ENCODE measurements at regions not wholly inside any gene's neighbourhood (a gene's known extent, or its start where the extent isn't known, plus 50 kb on each side); places are given as distances from the start of the nearest gene placed in this dataset.
"Not testable (repeated sequence)": the region's sequence is repeated elsewhere in the genome, so short reads cannot be mapped to it uniquely, and the experiment has no call there.

DNA sequence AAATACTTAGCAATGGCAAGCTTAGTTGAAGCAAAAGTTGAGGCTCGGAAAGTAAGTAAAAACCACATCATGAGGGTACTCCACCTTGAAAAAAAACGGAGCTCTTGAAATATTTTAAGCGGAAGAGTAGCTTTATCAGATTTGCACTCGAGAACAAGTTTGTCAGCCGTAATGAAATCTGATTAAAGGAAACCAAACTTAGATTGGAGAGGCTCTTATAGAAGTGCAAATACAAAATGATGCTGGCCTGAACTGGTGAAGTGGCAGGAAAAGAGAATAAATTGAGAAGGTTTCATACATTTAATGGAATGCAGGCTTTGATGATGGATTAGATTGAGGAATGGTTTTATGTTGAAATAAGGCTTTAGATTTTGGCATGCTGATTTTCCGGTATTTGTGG, 484.2 kb downstream of the PID1 start:
- POLR2A ChIA-PET (ENCODE audit: partially characterized antibody), result no interaction called here
- H3K4me1 ChIP-seq (ENCODE audit: insufficient read depth, low read length), result no peaks in the 10 kb centered on the region
- H3K4me1 Mint-ChIP-seq, result no peaks in the 10 kb centered on the region
- no peaks in the 10 kb centered on the region for H3K27me3 Mint-ChIP-seq
- no peak overlapping the region for H3K4me3 Mint-ChIP-seq
- no peaks in the 10 kb centered on the region for H3K36me3 Mint-ChIP-seq
- H3K9me3 Mint-ChIP-seq, result peaks cover 0 to 12% (median 7%) of the 10 kb centered on the region in 8 donors
- no peak overlapping the region for H3K27ac ChIP-seq (ENCODE audit: low read depth, low read length)
- CTCF ChIA-PET (ENCODE audit: partially characterized antibody), result no interaction called here
- intact Hi-C loops (cut with micrococcal nuclease), result no loop called here
- H3K4me3 ChIP-seq (ENCODE audit: low read length in 2 of 2), result no peak overlapping the region
- no peak overlapping the region for H3K27ac Mint-ChIP-seq
- no peaks in the 10 kb centered on the region for H3K9me3 ChIP-seq (ENCODE audit: control insufficient read depth in 1 of 2, low read length in 2 of 2)
- H3K27me3 ChIP-seq (ENCODE audit: insufficient read depth, low read length), result no peaks in the 10 kb centered on the region
- no peaks in the 10 kb centered on the region for H3K36me3 ChIP-seq (ENCODE audit: insufficient read depth, low read length)
- no peak for DNase-seq

DNA sequence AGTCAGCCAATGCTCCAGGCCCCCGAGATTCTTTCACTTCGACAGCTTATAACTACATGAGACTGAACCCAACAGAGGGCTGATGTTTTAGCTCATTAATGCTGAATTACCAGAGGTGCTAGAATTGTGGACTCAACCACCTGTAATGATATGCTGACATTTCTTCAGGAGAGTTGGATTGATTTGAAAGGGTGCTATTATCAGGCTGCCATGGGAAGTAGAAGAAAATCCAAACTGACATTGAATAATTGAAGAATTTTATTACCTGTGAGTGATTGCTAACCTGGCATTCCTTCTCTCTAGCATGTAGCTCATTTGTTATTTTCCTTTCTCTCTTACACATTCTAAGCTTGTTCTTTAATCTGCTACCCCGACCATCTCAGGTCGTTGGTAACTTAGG, 488.8 kb downstream of the PID1 start:
- intact Hi-C loops (cut with micrococcal nuclease), result no loop called here
- peaks cover 0 to 15% (median 6%) of the 10 kb centered on the region in 8 donors for H3K9me3 Mint-ChIP-seq

DNA sequence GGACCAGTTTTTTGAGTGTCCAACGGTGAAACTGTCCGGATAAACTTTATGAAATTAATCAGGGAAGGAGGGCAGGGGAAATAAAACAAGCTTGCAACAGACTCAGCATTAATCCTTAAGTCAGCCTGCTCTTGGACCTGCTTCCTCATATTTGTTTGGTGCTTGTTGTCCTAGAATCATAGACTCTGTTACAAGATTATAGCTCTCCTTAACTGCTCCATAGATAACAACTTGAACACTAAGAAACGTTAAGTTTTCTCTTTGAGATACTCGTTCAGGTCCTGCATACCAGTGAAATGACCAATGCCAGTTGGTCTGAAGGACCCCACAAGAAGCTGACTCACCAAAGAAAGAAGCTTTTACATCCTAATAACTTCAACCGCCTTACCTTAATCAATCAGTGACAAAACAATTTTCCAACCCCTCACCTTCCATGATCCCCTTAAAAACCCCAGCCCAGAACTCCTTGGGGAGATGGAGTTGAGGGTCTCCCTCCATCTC, 493.2 kb downstream of the PID1 start:
- intact Hi-C loops (cut with micrococcal nuclease), result no loop called here
- Histone ChIP-seq H3K36me3 (ENCODE audit: insufficient read depth, low read length) (no peaks in the 10 kb centered on the region), H3K27ac (ENCODE audit: low read depth, low read length) (no peak overlapping the region), H3K9me3 (ENCODE audit: control insufficient read depth in 1 of 2, low read length in 2 of 2) (no peaks in the 10 kb centered on the region), H3K4me1 (ENCODE audit: insufficient read depth, low read length) (no peaks in the 10 kb centered on the region), H3K27me3 (ENCODE audit: insufficient read depth, low read length) (no peaks in the 10 kb centered on the region), H3K4me3 (ENCODE audit: low read length in 2 of 2) (no peak overlapping the region)
- DNase-seq, result no peak
- CTCF ChIA-PET (ENCODE audit: partially characterized antibody), result no interaction called here
- POLR2A ChIA-PET (ENCODE audit: partially characterized antibody), result no interaction called here
- Mint-ChIP-seq H3K27me3 (no peaks in the 10 kb centered on the region), H3K36me3 (no peaks in the 10 kb centered on the region), H3K27ac (no peak overlapping the region), H3K4me3 (no peak overlapping the region), H3K4me1 (no peaks in the 10 kb centered on the region), H3K9me3 (peaks cover 0 to 8% (median 4%) of the 10 kb centered on the region in 8 donors)

More for the DNA sequence above, 488.8 kb downstream of the PID1 start:
- Mint-ChIP-seq H3K27me3 (no peaks in the 10 kb centered on the region), H3K36me3 (no peaks in the 10 kb centered on the region), H3K4me3 (no peak overlapping the region), H3K4me1 (no peaks in the 10 kb centered on the region), H3K27ac (no peak overlapping the region)
- POLR2A ChIA-PET (ENCODE audit: partially characterized antibody), result no interaction called here
- Histone ChIP-seq H3K9me3 (ENCODE audit: control insufficient read depth in 1 of 2, low read length in 2 of 2) (no peaks in the 10 kb centered on the region), H3K27ac (ENCODE audit: low read depth, low read length) (no peak overlapping the region), H3K4me3 (ENCODE audit: low read length in 2 of 2) (no peak overlapping the region), H3K27me3 (ENCODE audit: insufficient read depth, low read length) (no peaks in the 10 kb centered on the region), H3K4me1 (ENCODE audit: insufficient read depth, low read length) (no peaks in the 10 kb centered on the region), H3K36me3 (ENCODE audit: insufficient read depth, low read length) (no peaks in the 10 kb centered on the region)
- DNase-seq, result no peak
- CTCF ChIA-PET (ENCODE audit: partially characterized antibody), result interaction anchor here (0.6 to 1.5 kb wide), 2 partner anchors 10 to 38 kb away, joined by 3 read pairs; no protein-coding TSS in a partner anchor

- Mint-ChIP-seq H3K4me3 (no peak overlapping the region), H3K4me1 (no peaks in the 10 kb centered on the region), H3K27me3 (no peaks in the 10 kb centered on the region), H3K9me3 (peaks cover 0 to 4% (median 3%) of the 10 kb centered on the region in 8 donors), H3K36me3 (no peaks in the 10 kb centered on the region), H3K27ac (no peak overlapping the region)
- no peaks in the 10 kb centered on the region for H3K9me3 ChIP-seq (ENCODE audit: control insufficient read depth in 1 of 2, low read length in 2 of 2)
- no peaks in the 10 kb centered on the region for H3K4me1 ChIP-seq (ENCODE audit: insufficient read depth, low read length)
- H3K27me3 ChIP-seq (ENCODE audit: insufficient read depth, low read length), result no peaks in the 10 kb centered on the region
- H3K27ac ChIP-seq (ENCODE audit: low read depth, low read length), result no peak overlapping the region
- intact Hi-C loops (cut with micrococcal nuclease), result no loop called here
- H3K36me3 ChIP-seq (ENCODE audit: insufficient read depth, low read length), result no peaks in the 10 kb centered on the region
- ChIA-PET POLR2A (ENCODE audit: partially characterized antibody) (no interaction called here), CTCF (ENCODE audit: partially characterized antibody) (no interaction called here)
- H3K4me3 ChIP-seq (ENCODE audit: low read length in 2 of 2), result no peak overlapping the region
- DNase-seq, result no peak
Observed at GRCh38 chr2:228774548-228774947, 496.5 kb downstream of the PID1 start.

GRCh38 chr2:228771774-228772173, 499.3 kb downstream of the PID1 start:
- Histone ChIP-seq H3K4me1 (ENCODE audit: insufficient read depth, low read length) (no peaks in the 10 kb centered on the region), H3K27me3 (ENCODE audit: insufficient read depth, low read length) (no peaks in the 10 kb centered on the region), H3K4me3 (ENCODE audit: low read length in 2 of 2) (no peak overlapping the region), H3K27ac (ENCODE audit: low read depth, low read length) (no peak overlapping the region), H3K36me3 (ENCODE audit: insufficient read depth, low read length) (no peaks in the 10 kb centered on the region), H3K9me3 (ENCODE audit: control insufficient read depth in 1 of 2, low read length in 2 of 2) (no peaks in the 10 kb centered on the region)
- no peak overlapping the region for H3K4me3 Mint-ChIP-seq
- H3K36me3 Mint-ChIP-seq, result no peaks in the 10 kb centered on the region
- intact Hi-C loops (cut with micrococcal nuclease), result no loop called here
- H3K9me3 Mint-ChIP-seq, result peaks cover 0 to 6% (median 3%) of the 10 kb centered on the region in 8 donors
- POLR2A ChIA-PET (ENCODE audit: partially characterized antibody), result no interaction called here
- H3K4me1 Mint-ChIP-seq, result no peaks in the 10 kb centered on the region
- no peaks in the 10 kb centered on the region for H3K27me3 Mint-ChIP-seq
- DNase-seq, result no peak
- no peak overlapping the region for H3K27ac Mint-ChIP-seq
- CTCF ChIA-PET (ENCODE audit: partially characterized antibody), result interaction anchor here (1.3 kb wide), 1 partner anchor 11 kb away, joined by 3 read pairs; no protein-coding TSS in a partner anchor

DNA sequence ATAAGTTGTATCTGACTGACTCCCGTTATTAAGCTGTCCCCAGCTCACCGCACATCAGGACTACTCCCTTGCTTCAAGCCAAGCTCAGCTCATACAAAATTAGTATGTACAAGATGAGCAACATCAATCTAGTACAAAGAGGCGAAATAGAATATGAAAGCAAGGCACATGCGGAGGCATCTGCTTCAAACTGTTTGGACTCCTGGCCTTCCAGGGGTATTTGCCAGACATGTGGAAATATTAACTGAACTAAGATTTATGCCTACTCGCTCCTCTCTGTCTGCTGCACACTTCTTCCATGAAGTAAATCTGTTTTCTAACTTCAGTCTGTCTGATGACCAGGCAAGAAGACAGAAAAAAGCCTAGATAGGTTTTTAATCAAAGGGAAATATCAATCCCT, 499.8 kb downstream of the PID1 start:
- H3K4me1 Mint-ChIP-seq, result no peaks in the 10 kb centered on the region
- no peaks in the 10 kb centered on the region for H3K36me3 Mint-ChIP-seq
- no peak overlapping the region for H3K27ac Mint-ChIP-seq

GRCh38 chr2:228768818-228769217, 502.3 kb downstream of the PID1 start:
- Mint-ChIP-seq H3K4me3 (no peak overlapping the region), H3K27ac (no peak overlapping the region), H3K36me3 (no peaks in the 10 kb centered on the region), H3K9me3 (peaks cover 0 to 7% (median 3%) of the 10 kb centered on the region in 8 donors), H3K4me1 (no peaks in the 10 kb centered on the region), H3K27me3 (no peaks in the 10 kb centered on the region)
- intact Hi-C loops (cut with micrococcal nuclease), result no loop called here
- H3K27ac ChIP-seq (ENCODE audit: low read depth, low read length), result no peak overlapping the region
- H3K4me3 ChIP-seq (ENCODE audit: low read length in 2 of 2), result no peak overlapping the region
- POLR2A ChIA-PET (ENCODE audit: partially characterized antibody), result no interaction called here
- no peaks in the 10 kb centered on the region for H3K36me3 ChIP-seq (ENCODE audit: insufficient read depth, low read length)
- no peak for DNase-seq
- no peaks in the 10 kb centered on the region for H3K4me1 ChIP-seq (ENCODE audit: insufficient read depth, low read length)
- CTCF ChIA-PET (ENCODE audit: partially characterized antibody), result no interaction called here
- no peaks in the 10 kb centered on the region for H3K9me3 ChIP-seq (ENCODE audit: control insufficient read depth in 1 of 2, low read length in 2 of 2)
- H3K27me3 ChIP-seq (ENCODE audit: insufficient read depth, low read length), result no peaks in the 10 kb centered on the region

More for the DNA sequence above, 499.8 kb downstream of the PID1 start:
- ChIA-PET CTCF (ENCODE audit: partially characterized antibody) (no interaction called here), POLR2A (ENCODE audit: partially characterized antibody) (no interaction called here)
- intact Hi-C loops (cut with micrococcal nuclease), result no loop called here
- DNase-seq, result no peak
- no peaks in the 10 kb centered on the region for H3K36me3 ChIP-seq (ENCODE audit: insufficient read depth, low read length)
- H3K27ac ChIP-seq (ENCODE audit: low read depth, low read length), result no peak overlapping the region
- no peaks in the 10 kb centered on the region for H3K9me3 ChIP-seq (ENCODE audit: control insufficient read depth in 1 of 2, low read length in 2 of 2)
- no peak overlapping the region for H3K4me3 Mint-ChIP-seq
- H3K4me3 ChIP-seq (ENCODE audit: low read length in 2 of 2), result no peak overlapping the region
- peaks cover 0 to 6% (median 2%) of the 10 kb centered on the region in 8 donors for H3K9me3 Mint-ChIP-seq
- no peaks in the 10 kb centered on the region for H3K27me3 Mint-ChIP-seq
- H3K27me3 ChIP-seq (ENCODE audit: insufficient read depth, low read length), result no peaks in the 10 kb centered on the region
- H3K4me1 ChIP-seq (ENCODE audit: insufficient read depth, low read length), result no peaks in the 10 kb centered on the region

GRCh38 chr2:228768141-228768540, 502.9 kb downstream of the PID1 start:
- H3K36me3 ChIP-seq (ENCODE audit: insufficient read depth, low read length); H3K4me1 Mint-ChIP-seq; H3K27ac ChIP-seq (ENCODE audit: low read depth, low read length); POLR2A ChIA-PET (ENCODE audit: partially characterized antibody); H3K9me3 ChIP-seq (ENCODE audit: control insufficient read depth in 1 of 2, low read length in 2 of 2); CTCF ChIA-PET (ENCODE audit: partially characterized antibody); H3K27ac Mint-ChIP-seq; H3K27me3 Mint-ChIP-seq; H3K9me3 Mint-ChIP-seq; H3K27me3 ChIP-seq (ENCODE audit: insufficient read depth, low read length); H3K4me1 ChIP-seq (ENCODE audit: insufficient read depth, low read length); intact Hi-C loops (cut with micrococcal nuclease); H3K4me3 Mint-ChIP-seq; H3K4me3 ChIP-seq (ENCODE audit: low read length in 2 of 2); DNase-seq; H3K36me3 Mint-ChIP-seq: not testable (repeated sequence)
